Stomach (tissue), 8 donors: ENCODE measurements at regions not wholly inside any gene's neighbourhood (a gene's known extent, or its start where the extent isn't known, plus 50 kb on each side); places are given as distances from the start of the nearest gene placed in this dataset.
A peak's percentile ranks its signal among the peaks of the same experiment; 100 is the strongest.
"Not testable (repeated sequence)": the region's sequence is repeated elsewhere in the genome, so short reads cannot be mapped to it uniquely, and the experiment has no call there.

Source experiments
- DNase-seq, 2 donors: peaks; one replicate each; pipeline versions ENCODE4 v3.0.0 to v3.0.0-alpha.2; 2013 to 2019
- H3K27ac ChIP-seq, 5 donors: fragments of 200-600 bp in 4 of 5; sonication (generic) in 4 of 5; one replicate each; pipeline ENCODE4 v1.5.1; 2013 to 2019; ENCODE audit warnings: mild to moderate bottlenecking in 1 of 5, moderate library complexity in 1 of 5
- H3K27me3 ChIP-seq, 3 donors: fragments of 200-600 bp; sonication (generic); one replicate each; pipeline ENCODE4 v1.5.1; 2017 to 2019; ENCODE audit warnings: mixed run types in 1 of 3
- H3K36me3 ChIP-seq, 4 donors: fragments of 200-600 bp; sonication (generic); 1 replicate in 3 of 4; 2 replicates in 1 of 4; pipeline ENCODE4 v1.5.1; 2016 to 2019
- H3K4me1 ChIP-seq, 4 donors: fragments of 200-600 bp; sonication (generic); one replicate each; pipeline ENCODE4 v1.5.1; 2016 to 2019
- H3K4me3 ChIP-seq, 4 donors: fragments of 200-600 bp; sonication (generic) in 3 of 4; one replicate each; pipeline ENCODE4 v1.5.1; 2016 to 2019; ENCODE audit warnings: mild to moderate bottlenecking in 1 of 4
- H3K9me3 ChIP-seq, 4 donors: fragments of 200-600 bp; sonication (generic); one replicate each; pipeline ENCODE4 v1.5.1; 2016 to 2019
- EP300 ChIP-seq: sonication (generic); formaldehyde crosslinking; IDR thresholded peaks from one replicate; pipeline ENCODE4 v1.6.1; 2017; ENCODE audit warnings: antibody characterized with exemption
- POLR2A ChIP-seq, 4 donors: fragments of 450-650 bp; IDR thresholded peaks; one replicate each; pipeline ENCODE4 v1.6.1; 2016; ENCODE audit warnings: antibody characterized with exemption in 4 of 4, control low read depth in 2 of 4, mild to moderate bottlenecking in 1 of 4, moderate library complexity in 1 of 4
- POLR2AphosphoS5 ChIP-seq, 3 donors: sonication (generic); formaldehyde crosslinking; IDR thresholded peaks; one replicate each; pipeline ENCODE4 v1.6.1; 2016; ENCODE audit warnings: antibody characterized with exemption in 3 of 3
- WGBS, 5 donors: extraction: QIAGEN DNeasy Blood & Tissue Kit in 3 of 5; methylation state at CpG; one replicate each; pipeline versions ENCODE4 v1.1.5 to v1.1.7; 2013 to 2018; 5-methylcytosine and 5-hydroxymethylcytosine counted together
- intact Hi-C: fragments of 100-400 bp; cut with DNase I; formaldehyde crosslinking; loops from one replicate; pipeline ENCODE4 v1.15.1; 2023; ENCODE audit warnings: low total_unique reads
- TF ChIP-seq, protein P1 (sequence below), 7 experiments: fragments of 450-650 bp in 4 of 7; fragments of 200-600 bp in 3 of 7; sonication (generic) in 3 of 7; IDR thresholded peaks; one replicate each; pipeline ENCODE4 v1.5.1; 2016 to 2019; ENCODE audit warnings: antibody characterized with exemption in 7 of 7, control low read depth in 2 of 7, mild to moderate bottlenecking in 1 of 7
- donor health status: healthy with polysubstance abuse.
- donor health status: Bipolar disorder and iron deficiency.
- donor health status: healthy.

DNA sequence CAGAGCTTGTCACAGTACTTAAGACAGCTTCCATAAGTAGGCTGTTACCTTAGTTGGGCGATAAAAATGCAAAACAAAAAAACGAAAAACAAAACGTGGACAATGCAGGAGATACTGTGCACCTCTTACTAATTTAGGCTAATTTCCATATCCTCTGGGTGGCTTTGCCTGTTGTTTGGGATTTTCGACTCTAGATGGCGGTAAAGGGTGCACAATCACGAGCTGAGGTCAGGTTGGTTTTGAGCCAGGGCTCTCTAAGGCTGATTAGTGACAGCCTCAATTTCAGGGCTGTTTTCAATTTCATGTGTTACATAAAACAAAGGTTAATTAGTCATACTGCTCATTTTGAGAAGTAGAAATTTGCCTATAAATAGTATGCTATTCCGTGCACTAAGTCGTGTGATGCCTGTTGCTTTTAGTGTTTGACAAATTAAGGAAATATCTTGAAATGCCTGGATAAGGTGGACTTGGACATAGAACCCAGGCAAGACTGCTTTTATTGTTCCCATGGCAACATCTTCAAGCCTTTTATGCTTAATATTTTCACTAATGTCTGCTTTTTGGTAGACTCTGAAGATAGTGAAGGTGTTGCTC, 493.1 kb downstream of the SOCS6 start:
- intact Hi-C loops, result no loop called here
- no peaks in the 10 kb centered on the region for H3K27me3 ChIP-seq
- peak; percentile 45 to 57 for DNase-seq
- H3K4me3 ChIP-seq, result no peak overlapping the region
- H3K4me1 ChIP-seq, result no peaks in the 10 kb centered on the region
- no peak overlapping the region for H3K27ac ChIP-seq
- no peaks in the 10 kb centered on the region for H3K9me3 ChIP-seq
- TF ChIP-seq, protein P1, sequence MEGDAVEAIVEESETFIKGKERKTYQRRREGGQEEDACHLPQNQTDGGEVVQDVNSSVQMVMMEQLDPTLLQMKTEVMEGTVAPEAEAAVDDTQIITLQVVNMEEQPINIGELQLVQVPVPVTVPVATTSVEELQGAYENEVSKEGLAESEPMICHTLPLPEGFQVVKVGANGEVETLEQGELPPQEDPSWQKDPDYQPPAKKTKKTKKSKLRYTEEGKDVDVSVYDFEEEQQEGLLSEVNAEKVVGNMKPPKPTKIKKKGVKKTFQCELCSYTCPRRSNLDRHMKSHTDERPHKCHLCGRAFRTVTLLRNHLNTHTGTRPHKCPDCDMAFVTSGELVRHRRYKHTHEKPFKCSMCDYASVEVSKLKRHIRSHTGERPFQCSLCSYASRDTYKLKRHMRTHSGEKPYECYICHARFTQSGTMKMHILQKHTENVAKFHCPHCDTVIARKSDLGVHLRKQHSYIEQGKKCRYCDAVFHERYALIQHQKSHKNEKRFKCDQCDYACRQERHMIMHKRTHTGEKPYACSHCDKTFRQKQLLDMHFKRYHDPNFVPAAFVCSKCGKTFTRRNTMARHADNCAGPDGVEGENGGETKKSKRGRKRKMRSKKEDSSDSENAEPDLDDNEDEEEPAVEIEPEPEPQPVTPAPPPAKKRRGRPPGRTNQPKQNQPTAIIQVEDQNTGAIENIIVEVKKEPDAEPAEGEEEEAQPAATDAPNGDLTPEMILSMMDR (IDR thresholded peaks at IDR 0.05), result peak in 3 of 7 experiments; percentile 8 to 31 (median 15)
- TF ChIP-seq POLR2A (IDR thresholded peaks at IDR 0.05), result no peak
- TF ChIP-seq POLR2AphosphoS5 (IDR thresholded peaks at IDR 0.05), result no peak
- TF ChIP-seq EP300, result no peak
- no peaks in the 10 kb centered on the region for H3K36me3 ChIP-seq
- WGBS, 5 donors, result 2 to 6% (median 5%) methylated on average over 8 of the region's 8 CpGs

DNA sequence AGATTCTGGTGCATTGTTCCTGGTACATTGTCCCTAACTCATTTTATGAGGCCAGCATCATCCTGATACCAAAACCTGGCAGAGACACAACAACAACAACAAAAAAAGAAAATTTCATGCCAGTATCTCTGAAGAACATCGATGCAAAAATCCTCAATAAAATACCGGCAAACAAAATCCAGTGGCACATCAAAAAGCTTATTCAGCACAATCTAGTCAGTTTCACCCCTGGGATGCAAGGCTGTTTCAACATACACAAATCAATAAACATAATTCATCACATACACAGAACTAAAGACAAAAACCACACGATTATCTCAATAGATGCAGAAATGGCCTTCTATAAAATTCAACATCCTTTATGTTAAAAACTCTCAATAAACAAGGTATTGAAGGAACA, 477.4 kb downstream of the SOCS6 start:
- H3K36me3 ChIP-seq, H3K4me3 ChIP-seq, DNase-seq, H3K4me1 ChIP-seq, H3K9me3 ChIP-seq, H3K27ac ChIP-seq, H3K27me3 ChIP-seq, intact Hi-C loops: not testable (repeated sequence)
- WGBS, 5 donors, result 79 to 93% (median 88%) methylated on average over 3 of the region's 3 CpGs

DNA sequence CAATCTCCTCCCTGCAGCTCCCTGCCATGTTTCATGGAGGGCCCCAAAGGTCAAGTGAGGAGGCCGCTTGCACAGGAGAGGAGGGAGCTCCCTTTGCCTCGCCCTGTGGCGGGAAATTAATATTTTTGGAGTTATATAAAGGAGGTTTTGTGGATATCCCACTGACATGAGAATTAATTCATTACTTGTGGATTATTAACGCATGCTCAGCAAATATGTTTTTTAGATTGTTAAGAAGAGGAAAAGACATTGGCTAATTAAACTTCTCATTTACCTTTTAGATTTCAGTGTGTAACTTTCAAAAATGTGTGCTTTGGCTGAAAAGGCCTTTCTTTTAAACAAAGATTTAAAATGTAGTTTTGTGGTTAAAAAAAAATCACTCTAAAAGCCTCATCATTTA, 474.0 kb downstream of the SOCS6 start:
- no peaks in the 10 kb centered on the region for H3K4me1 ChIP-seq
- peaks cover 0 to 7% (median 0%) of the 10 kb centered on the region in 4 donors for H3K9me3 ChIP-seq
- no peaks in the 10 kb centered on the region for H3K36me3 ChIP-seq
- H3K27ac ChIP-seq, result no peak overlapping the region
- 54 to 75% (median 63%) methylated on average over 4 of the region's 4 CpGs for WGBS, 5 donors
- TF ChIP-seq EP300, result no peak
- TF ChIP-seq, protein P1 (IDR thresholded peaks at IDR 0.05), result no peak
- no peak for TF ChIP-seq POLR2AphosphoS5 (IDR thresholded peaks at IDR 0.05)
- no peak for TF ChIP-seq POLR2A (IDR thresholded peaks at IDR 0.05)
- intact Hi-C loops, result no loop called here
- DNase-seq, result no peak
- H3K27me3 ChIP-seq, result no peaks in the 10 kb centered on the region
- H3K4me3 ChIP-seq, result no peak overlapping the region

DNA sequence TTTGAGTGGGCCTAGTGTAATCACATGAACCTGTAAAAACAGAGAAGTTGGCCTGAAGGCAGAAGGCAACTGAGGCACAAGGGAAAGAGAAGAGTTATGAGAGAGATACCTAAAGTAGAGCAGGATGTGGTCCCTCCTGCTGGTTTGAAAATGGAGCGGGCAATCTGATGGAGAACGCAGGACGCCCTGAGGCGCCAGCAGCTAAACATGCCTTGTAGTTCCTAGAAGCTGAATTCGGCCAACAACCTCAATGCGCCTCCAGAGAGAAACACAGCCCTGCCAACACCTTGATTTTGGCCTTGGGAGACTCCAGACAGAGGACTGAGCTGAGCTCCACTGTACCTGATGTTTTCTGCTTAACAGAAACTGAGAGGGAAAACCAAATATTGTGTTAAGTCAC, 469.9 kb downstream of the SOCS6 start:
- H3K27me3 ChIP-seq, result no peaks in the 10 kb centered on the region
- no peaks in the 10 kb centered on the region for H3K36me3 ChIP-seq
- H3K9me3 ChIP-seq, result no peaks in the 10 kb centered on the region
- 90 to 96% (median 93%) methylated on average over 6 of the region's 6 CpGs for WGBS, 5 donors
- H3K4me3 ChIP-seq, result no peak overlapping the region
- TF ChIP-seq EP300 (no peak), POLR2AphosphoS5 (IDR thresholded peaks at IDR 0.05) (no peak), POLR2A (IDR thresholded peaks at IDR 0.05) (no peak)
- TF ChIP-seq, protein P1 (IDR thresholded peaks at IDR 0.05), result no peak
- no peaks in the 10 kb centered on the region for H3K4me1 ChIP-seq
- intact Hi-C loops, result no loop called here
- H3K27ac ChIP-seq, result no peak overlapping the region
- no peak for DNase-seq

DNA sequence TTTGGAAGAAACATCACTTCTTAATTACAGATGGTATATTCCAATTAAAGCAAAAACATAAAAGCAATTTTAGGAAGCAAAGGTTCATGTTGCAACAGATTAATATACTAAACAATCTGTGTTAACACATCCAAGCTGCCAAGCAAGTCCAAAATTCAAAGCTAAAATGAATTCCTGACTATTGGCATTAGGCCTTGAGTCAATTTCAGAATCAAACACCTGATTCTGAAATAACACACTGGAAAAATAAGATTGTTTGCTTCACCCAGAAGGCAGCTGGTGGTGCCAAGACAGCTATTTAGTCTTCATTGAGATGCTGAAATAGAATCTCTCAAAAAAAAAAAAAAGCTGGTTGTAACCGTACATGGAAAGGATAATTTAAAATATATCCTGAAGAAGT, 465.6 kb downstream of the SOCS6 start:
- Histone ChIP-seq H3K4me1 (no peaks in the 10 kb centered on the region), H3K27ac (no peak overlapping the region), H3K27me3 (no peaks in the 10 kb centered on the region), H3K36me3 (no peaks in the 10 kb centered on the region), H3K4me3 (no peak overlapping the region), H3K9me3 (no peaks in the 10 kb centered on the region)
- DNase-seq, result no peak
- TF ChIP-seq POLR2A (IDR thresholded peaks at IDR 0.05) (no peak), EP300 (no peak), POLR2AphosphoS5 (IDR thresholded peaks at IDR 0.05) (no peak)
- TF ChIP-seq, protein P1 (IDR thresholded peaks at IDR 0.05), result no peak
- intact Hi-C loops, result no loop called here
- WGBS, 5 donors, result 40 to 96% (median 69%) methylated on average over 1 of the region's 1 CpG
